ENCODE measurements at regions not wholly inside any gene's neighbourhood (a gene's known extent, or its start where the extent isn't known, plus 50 kb on each side); places are given as distances from the start of the nearest gene placed in this dataset.

GRCh38 chr1:86245566-86246190 lies 89.1 kb upstream of the COL24A1 start:
- TF ChIP-seq, protein P1, sequence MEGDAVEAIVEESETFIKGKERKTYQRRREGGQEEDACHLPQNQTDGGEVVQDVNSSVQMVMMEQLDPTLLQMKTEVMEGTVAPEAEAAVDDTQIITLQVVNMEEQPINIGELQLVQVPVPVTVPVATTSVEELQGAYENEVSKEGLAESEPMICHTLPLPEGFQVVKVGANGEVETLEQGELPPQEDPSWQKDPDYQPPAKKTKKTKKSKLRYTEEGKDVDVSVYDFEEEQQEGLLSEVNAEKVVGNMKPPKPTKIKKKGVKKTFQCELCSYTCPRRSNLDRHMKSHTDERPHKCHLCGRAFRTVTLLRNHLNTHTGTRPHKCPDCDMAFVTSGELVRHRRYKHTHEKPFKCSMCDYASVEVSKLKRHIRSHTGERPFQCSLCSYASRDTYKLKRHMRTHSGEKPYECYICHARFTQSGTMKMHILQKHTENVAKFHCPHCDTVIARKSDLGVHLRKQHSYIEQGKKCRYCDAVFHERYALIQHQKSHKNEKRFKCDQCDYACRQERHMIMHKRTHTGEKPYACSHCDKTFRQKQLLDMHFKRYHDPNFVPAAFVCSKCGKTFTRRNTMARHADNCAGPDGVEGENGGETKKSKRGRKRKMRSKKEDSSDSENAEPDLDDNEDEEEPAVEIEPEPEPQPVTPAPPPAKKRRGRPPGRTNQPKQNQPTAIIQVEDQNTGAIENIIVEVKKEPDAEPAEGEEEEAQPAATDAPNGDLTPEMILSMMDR (IDR thresholded peaks at IDR 0.05) = no peak
- H3K27ac ChIP-seq = no peak overlapping the region
- H3K4me1 ChIP-seq (ENCODE audit: control insufficient read depth in 1 of 2, low read depth in 2 of 2) = no peaks in the 10 kb centered on the region
- DNase-seq (ENCODE audit: low spot score) (no peak), ATAC-seq (ENCODE audit: insufficient number of reproducible peaks, low FRiP score, low read depth) (no peak)
- H3K4me3 ChIP-seq = no peak overlapping the region
- no peaks in the 10 kb centered on the region for H3K9me3 ChIP-seq
- H3K36me3 ChIP-seq = no peaks in the 10 kb centered on the region
- H3K27me3 ChIP-seq (replicated peaks; ENCODE audit: insufficient read depth) = no peaks in the 10 kb centered on the region

GRCh38 chr1:86239894-86240293 lies 83.3 kb upstream of the COL24A1 start:
- ATAC-seq (ENCODE audit: insufficient number of reproducible peaks, low FRiP score, low read depth) = no peak
- no peaks in the 10 kb centered on the region for H3K9me3 ChIP-seq
- DNase-seq (ENCODE audit: low spot score) = no peak
- H3K36me3 ChIP-seq = no peaks in the 10 kb centered on the region
- H3K27ac ChIP-seq = no peak overlapping the region
- TF ChIP-seq, protein P1 (IDR thresholded peaks at IDR 0.05) = no peak
- no peaks in the 10 kb centered on the region for H3K4me1 ChIP-seq (ENCODE audit: control insufficient read depth in 1 of 2, low read depth in 2 of 2)
- H3K27me3 ChIP-seq (replicated peaks; ENCODE audit: insufficient read depth) = no peaks in the 10 kb centered on the region
- H3K4me3 ChIP-seq = no peak overlapping the region

GRCh38 chr1:86239490-86239889 lies 82.9 kb upstream of the COL24A1 start:
- no peak overlapping the region for H3K27ac ChIP-seq
- DNase-seq (ENCODE audit: low spot score) = no peak
- no peak for ATAC-seq (ENCODE audit: insufficient number of reproducible peaks, low FRiP score, low read depth)

DNA sequence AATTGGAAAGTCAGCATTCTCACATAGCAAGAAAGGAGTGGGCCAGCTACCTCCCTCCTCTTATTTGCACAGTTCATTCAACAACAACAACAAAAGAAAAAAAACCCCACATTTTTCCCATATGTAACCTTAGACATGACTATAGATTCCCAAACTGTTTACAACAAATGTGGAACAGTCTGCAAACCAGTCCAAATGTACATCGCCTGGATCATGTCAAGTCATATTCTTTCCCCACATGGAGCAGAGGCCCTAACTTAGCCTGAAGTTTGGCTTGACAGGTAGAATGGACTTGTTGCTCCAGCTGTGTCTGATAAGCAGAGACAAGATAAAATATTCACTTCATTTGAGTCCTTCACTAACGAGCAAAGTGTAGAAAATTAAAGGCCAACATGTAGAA lies 81.7 kb upstream of the COL24A1 start:
- TF ChIP-seq, protein P1 (IDR thresholded peaks at IDR 0.05) = no peak
- no peaks in the 10 kb centered on the region for H3K9me3 ChIP-seq
- no peak overlapping the region for H3K27ac ChIP-seq
- H3K4me3 ChIP-seq = no peak overlapping the region
- no peak for DNase-seq (ENCODE audit: low spot score)
- H3K36me3 ChIP-seq = no peaks in the 10 kb centered on the region
- H3K27me3 ChIP-seq (replicated peaks; ENCODE audit: insufficient read depth) = no peaks in the 10 kb centered on the region
- ATAC-seq (ENCODE audit: insufficient number of reproducible peaks, low FRiP score, low read depth) = no peak
- no peaks in the 10 kb centered on the region for H3K4me1 ChIP-seq (ENCODE audit: control insufficient read depth in 1 of 2, low read depth in 2 of 2)

More at GRCh38 chr1:86239490-86239889, 82.9 kb upstream of the COL24A1 start:
- Histone ChIP-seq H3K9me3 (no peaks in the 10 kb centered on the region), H3K4me3 (no peak overlapping the region), H3K4me1 (ENCODE audit: control insufficient read depth in 1 of 2, low read depth in 2 of 2) (no peaks in the 10 kb centered on the region), H3K27me3 (replicated peaks; ENCODE audit: insufficient read depth) (no peaks in the 10 kb centered on the region), H3K36me3 (no peaks in the 10 kb centered on the region)
- TF ChIP-seq, protein P1 (IDR thresholded peaks at IDR 0.05) = no peak

GRCh38 chr1:86235852-86236251 lies 79.3 kb upstream of the COL24A1 start:
- Histone ChIP-seq H3K4me3 (no peak overlapping the region), H3K36me3 (no peaks in the 10 kb centered on the region), H3K27ac (no peak overlapping the region), H3K9me3 (no peaks in the 10 kb centered on the region), H3K27me3 (replicated peaks; ENCODE audit: insufficient read depth) (no peaks in the 10 kb centered on the region), H3K4me1 (ENCODE audit: control insufficient read depth in 1 of 2, low read depth in 2 of 2) (no peaks in the 10 kb centered on the region)
- TF ChIP-seq, protein P1 (IDR thresholded peaks at IDR 0.05) = no peak
- DNase-seq (ENCODE audit: low spot score) (no peak), ATAC-seq (ENCODE audit: insufficient number of reproducible peaks, low FRiP score, low read depth) (no peak)
